Choroid plexus epithelial cell (primary cell): ENCODE measurements at regions not wholly inside any gene's neighbourhood (a gene's known extent, or its start where the extent isn't known, plus 50 kb on each side); places are given as distances from the start of the nearest gene placed in this dataset.

Experiments
- DNase-seq: peaks from one replicate; pipeline ENCODE4 v3.0.0-alpha.2; 2010; ENCODE audit warnings: low read depth
- H3K4me3 ChIP-seq: 2 replicates; pipeline ENCODE4 v1.5.1; 2011; ENCODE audit warnings: low read depth, mild to moderate bottlenecking, control low read depth, low read length, moderate library complexity
- CTCF ChIP-seq: conservative IDR thresholded peaks from 2 replicates; pipeline ENCODE4 v1.5.1; 2011; ENCODE audit warnings: low read depth, mild to moderate bottlenecking, control low read depth, inconsistent platforms, low read length, moderate library complexity

GRCh38 chr7:19407270-19407669 is 262.0 kb upstream of the FERD3L start:
- DNase-seq, result no peak
- TF ChIP-seq CTCF, result no peak
- H3K4me3 ChIP-seq, result no peak overlapping the region

GRCh38 chr7:19405541-19405940 is 260.3 kb upstream of the FERD3L start:
- H3K4me3 ChIP-seq, result no peak overlapping the region
- peak; percentile 82 for DNase-seq
- no peak for TF ChIP-seq CTCF

GRCh38 chr7:19404912-19405329 is 259.7 kb upstream of the FERD3L start:
- peak overlapping the region; percentile 14 for H3K4me3 ChIP-seq
- peak; percentile 97 for DNase-seq
- TF ChIP-seq CTCF, result no peak

- DNase-seq, result no peak
- no peak for TF ChIP-seq CTCF
Measured at GRCh38 chr7:19403691-19404090, 258.5 kb upstream of the FERD3L start.

GRCh38 chr7:19401461-19401860 is 256.2 kb upstream of the FERD3L start:
- DNase-seq, result no peak
- H3K4me3 ChIP-seq, result no peak overlapping the region
- no peak for TF ChIP-seq CTCF

More at GRCh38 chr7:19403691-19404090, 258.5 kb upstream of the FERD3L start:
- H3K4me3 ChIP-seq, result no peak overlapping the region

GRCh38 chr7:19400758-19401254 is 255.6 kb upstream of the FERD3L start:
- H3K4me3 ChIP-seq, result no peak overlapping the region
- no peak for TF ChIP-seq CTCF
- DNase-seq, result no peak

- TF ChIP-seq CTCF, result no peak
- DNase-seq, result peak; percentile 87
- no peak overlapping the region for H3K4me3 ChIP-seq
Measured at GRCh38 chr7:19397911-19398310, 252.7 kb upstream of the FERD3L start.
